B cell (primary cell): ENCODE measurements at regions not wholly inside any gene's neighbourhood (a gene's known extent, or its start where the extent isn't known, plus 50 kb on each side); places are given as distances from the start of the nearest gene placed in this dataset.

Experiments used
- EZH2 ChIP-seq: IDR thresholded peaks from 2 replicates; pipeline ENCODE4 v1.6.1; 2012; ENCODE audit warnings: borderline replicate concordance, low read depth, mild to moderate bottlenecking, moderate library complexity, low read length; ENCODE audit not compliant: insufficient read depth, poor library complexity, severe bottlenecking
- TF ChIP-seq, protein P1 (sequence below): fragments of 200-600 bp; IDR thresholded peaks from one replicate; pipeline ENCODE4 v1.8.0; 2022; ENCODE audit warnings: antibody characterized with exemption, mild to moderate bottlenecking

DNA sequence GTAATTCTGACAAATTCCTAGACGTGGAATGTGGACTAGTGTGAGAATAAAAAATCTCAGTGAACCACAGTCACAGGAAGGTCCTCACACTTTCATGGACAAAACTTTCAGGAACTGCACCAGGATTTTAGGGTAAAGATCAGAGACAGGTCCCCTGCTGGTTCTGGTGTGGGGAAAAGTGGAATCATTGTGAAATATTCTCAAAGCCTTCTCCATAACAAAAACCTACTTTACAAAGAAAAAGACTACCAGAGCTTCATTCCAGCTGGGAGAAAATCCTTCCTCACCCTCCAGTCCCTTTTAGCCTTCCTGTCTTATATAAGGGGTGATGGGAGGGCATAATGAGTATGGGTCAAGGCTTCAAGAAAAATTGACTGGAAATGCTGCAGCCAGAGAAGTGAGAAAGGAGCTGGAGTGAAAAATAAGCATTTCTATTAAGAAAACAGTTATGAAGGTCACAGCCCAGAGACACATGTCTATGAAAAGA lies 325.8 kb downstream of the ARAP2 start:
- TF ChIP-seq, protein P1, sequence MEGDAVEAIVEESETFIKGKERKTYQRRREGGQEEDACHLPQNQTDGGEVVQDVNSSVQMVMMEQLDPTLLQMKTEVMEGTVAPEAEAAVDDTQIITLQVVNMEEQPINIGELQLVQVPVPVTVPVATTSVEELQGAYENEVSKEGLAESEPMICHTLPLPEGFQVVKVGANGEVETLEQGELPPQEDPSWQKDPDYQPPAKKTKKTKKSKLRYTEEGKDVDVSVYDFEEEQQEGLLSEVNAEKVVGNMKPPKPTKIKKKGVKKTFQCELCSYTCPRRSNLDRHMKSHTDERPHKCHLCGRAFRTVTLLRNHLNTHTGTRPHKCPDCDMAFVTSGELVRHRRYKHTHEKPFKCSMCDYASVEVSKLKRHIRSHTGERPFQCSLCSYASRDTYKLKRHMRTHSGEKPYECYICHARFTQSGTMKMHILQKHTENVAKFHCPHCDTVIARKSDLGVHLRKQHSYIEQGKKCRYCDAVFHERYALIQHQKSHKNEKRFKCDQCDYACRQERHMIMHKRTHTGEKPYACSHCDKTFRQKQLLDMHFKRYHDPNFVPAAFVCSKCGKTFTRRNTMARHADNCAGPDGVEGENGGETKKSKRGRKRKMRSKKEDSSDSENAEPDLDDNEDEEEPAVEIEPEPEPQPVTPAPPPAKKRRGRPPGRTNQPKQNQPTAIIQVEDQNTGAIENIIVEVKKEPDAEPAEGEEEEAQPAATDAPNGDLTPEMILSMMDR: no peak
- TF ChIP-seq EZH2: no peak
